SHP77 (cell line): ENCODE measurements at regions not wholly inside any gene's neighbourhood (a gene's known extent, or its start where the extent isn't known, plus 50 kb on each side); places are given as distances from the start of the nearest gene placed in this dataset.
"Not testable (repeated sequence)": the region's sequence is repeated elsewhere in the genome, so short reads cannot be mapped to it uniquely, and the experiment has no call there.

Source experiments
- DNase-seq, 2 experiments: peaks; one replicate each; lab custom pipeline; 2025; lab: John Stamatoyannopoulos, UW

DNA sequence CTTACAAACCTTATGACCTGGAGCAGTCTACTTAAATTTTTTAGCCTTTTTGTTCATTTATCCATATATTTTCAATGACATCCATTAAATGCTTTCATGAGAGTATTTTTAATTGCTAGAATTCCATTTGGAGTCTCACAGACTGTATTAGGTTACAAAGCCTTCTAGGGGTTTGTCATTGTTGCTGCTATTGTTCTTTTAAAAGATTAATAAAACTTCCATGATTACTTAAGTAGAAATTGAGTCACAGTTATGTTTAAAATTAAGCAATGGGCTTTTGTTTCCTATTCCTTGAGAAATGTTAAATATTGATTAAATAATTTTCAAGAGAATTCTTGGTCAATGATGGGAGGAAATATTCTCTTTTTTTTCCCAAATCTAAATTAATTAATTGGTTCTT lies 1408.4 kb upstream of the RAG2 start:
- DNase-seq = no peak

DNA sequence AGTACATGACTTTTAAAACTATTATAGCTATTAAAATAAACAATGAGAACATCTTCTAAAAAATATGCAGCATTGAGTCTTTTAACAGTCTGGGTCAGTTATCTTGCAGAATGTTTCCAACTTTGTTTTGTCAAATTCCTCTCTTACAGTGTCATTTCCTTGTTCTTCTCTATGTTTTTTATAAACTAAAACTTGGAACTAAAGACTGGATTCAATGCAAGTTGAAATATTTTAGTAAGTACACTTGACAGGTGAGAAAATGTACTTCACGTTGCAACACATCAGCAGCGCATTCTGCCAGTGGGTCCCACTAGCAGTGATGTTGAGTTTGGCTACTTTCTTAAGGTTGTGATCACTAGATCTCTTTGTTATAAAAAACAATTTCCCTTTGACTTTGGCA lies 1407.6 kb upstream of the RAG2 start:
- DNase-seq = no peak

DNA sequence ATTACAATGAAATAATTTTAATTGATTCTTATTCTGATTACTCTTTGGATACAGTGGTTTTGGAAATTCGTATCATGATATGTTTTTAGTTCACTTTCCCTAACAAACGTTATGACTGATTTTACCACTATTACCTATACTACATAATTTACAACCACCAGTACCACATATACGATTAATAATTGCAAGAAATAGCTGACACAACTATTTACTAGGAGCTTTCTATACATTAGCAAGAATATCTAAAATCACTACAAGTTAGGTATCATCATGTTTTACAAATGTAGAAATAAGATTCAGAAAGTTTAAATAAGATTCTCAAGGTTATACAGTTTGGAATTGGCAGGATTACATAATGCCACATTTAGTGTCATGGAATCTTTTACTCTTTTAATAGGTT lies 1401.1 kb upstream of the RAG2 start:
- DNase-seq = no peak

GRCh38 chr11:37995886-37996285 lies 1397.8 kb upstream of the RAG2 start:
- DNase-seq = no peak

GRCh38 chr11:37988031-37988430 lies 1390.0 kb upstream of the RAG2 start:
- no peak for DNase-seq

GRCh38 chr11:37984991-37985390 lies 1387.0 kb upstream of the RAG2 start:
- DNase-seq = no peak

GRCh38 chr11:37978647-37979046 lies 1380.6 kb upstream of the RAG2 start:
- no peak for DNase-seq

DNA sequence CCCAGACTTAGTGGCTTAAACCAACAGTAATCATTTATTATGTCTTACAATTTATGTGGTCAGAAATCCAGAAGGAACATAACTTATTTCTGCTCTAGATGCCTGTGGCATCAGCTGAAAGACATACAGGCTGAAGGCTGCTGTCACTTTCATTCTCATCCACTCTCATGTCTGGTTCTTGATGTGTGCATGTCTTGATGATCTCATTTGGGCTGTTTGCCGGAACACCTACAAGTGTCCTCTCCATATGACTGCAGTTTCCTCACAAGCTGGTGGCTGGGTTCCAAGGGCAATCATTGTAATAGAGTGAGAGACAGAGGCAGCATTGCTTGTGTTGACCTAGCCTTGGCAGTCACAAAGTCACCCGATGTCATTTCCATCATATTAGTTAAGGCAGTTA lies 1375.9 kb upstream of the RAG2 start:
- no peak for DNase-seq

- DNase-seq = no peak
Observed at GRCh38 chr11:37972691-37973090, 1374.7 kb upstream of the RAG2 start.

DNA sequence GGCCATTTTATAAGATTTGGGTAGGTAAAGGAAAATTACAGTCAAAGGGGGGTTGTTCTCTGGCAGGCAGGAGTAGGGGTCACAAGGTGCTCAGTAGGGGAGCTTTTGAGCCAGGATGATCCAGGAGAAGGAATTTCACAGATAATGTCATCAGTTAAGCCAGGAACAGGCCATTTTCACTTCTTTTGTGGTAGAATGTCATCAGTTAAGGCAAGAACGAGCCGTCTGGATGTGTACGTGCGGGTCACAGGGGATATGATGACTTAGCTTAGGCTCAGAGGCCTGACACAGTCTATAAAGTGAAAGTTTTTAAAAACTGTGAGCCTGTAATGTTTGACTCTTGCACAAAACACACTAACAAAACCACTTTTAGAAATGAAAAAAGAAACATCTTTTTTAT lies 1371.3 kb upstream of the RAG2 start:
- DNase-seq = not testable (repeated sequence)

DNA sequence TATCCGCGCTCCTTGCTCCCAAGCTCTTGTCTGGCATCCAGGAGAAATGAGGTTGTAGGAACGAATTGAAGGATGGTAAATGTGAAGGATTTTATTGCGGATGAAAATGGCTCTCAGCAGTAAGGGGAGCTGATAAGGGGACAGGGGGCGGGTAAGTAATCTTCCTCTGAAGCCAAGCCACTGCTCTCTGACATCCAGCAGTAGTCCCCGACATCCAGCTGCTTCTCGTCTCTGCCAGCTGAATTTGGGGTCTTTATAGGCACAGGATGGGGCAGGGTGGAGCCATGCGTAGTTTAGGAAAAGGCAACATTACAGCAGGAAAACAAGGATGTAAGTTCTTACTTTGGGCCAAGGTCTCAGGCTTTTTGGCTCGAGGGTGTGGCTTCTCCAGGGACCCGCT lies 1370.1 kb upstream of the RAG2 start:
- no peak for DNase-seq

DNA sequence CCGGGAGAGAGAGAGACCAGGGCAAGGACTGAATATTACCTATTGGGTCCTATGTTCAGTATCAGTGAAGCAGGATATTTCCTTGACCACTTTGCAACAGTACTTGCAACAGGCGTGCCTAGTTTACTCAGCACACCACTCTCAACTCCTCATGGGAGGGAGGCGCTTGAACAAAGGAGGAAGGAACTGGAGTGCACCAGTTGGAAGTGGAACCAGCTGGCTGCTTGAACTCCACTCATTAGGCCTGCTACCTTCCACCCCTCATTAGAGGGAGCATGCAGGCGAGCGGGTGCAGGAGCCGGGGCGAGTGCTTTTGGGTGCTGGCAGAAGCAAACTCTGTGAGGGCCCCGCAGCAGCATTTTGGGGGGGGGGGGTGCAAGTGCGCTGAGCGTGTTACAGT lies 1369.6 kb upstream of the RAG2 start:
- DNase-seq = peak in 1 of 2 experiments; percentile 7

- DNase-seq = no peak
Observed at GRCh38 chr11:37963440-37963839, 1365.4 kb upstream of the RAG2 start.

GRCh38 chr11:37957717-37958116 lies 1359.7 kb upstream of the RAG2 start:
- no peak for DNase-seq

DNA sequence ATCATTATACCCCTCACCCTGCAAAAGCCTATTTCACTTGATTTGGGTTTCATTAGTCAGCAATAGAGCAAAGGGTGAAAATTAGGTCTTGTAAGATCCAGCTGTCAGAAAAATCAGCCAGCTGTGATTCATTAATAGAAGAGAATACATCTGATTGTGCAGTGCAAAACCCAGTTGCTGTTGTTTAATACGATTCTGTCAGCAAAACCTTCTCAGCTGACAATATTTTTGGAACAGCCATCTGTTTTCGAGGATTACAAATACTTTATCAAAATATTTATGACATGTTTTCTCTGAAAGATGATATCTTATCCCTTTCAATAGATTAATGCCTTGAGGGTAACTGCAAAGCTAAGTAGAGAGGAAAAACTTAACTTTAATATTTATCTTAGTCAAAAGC lies 1354.0 kb upstream of the RAG2 start:
- no peak for DNase-seq

DNA sequence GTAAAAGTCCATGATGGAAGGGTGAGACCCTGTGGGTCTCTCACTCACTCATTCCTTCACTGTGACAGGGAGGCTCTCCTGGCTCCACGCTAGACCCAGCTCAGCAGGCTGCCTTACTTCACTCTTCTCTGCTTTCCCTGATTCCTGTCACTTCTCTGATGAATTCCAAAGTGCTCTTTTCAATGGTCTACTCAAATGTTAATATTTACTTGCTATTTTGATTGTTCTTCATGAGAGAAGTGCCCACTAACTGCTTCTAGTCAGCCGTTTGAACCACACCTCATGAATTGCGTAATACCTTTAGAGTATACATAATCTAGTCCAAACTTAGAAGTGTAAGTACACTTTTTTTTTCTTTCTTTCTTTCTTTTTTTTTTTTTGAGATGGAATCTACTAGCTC lies 1350.2 kb upstream of the RAG2 start:
- no peak for DNase-seq

DNA sequence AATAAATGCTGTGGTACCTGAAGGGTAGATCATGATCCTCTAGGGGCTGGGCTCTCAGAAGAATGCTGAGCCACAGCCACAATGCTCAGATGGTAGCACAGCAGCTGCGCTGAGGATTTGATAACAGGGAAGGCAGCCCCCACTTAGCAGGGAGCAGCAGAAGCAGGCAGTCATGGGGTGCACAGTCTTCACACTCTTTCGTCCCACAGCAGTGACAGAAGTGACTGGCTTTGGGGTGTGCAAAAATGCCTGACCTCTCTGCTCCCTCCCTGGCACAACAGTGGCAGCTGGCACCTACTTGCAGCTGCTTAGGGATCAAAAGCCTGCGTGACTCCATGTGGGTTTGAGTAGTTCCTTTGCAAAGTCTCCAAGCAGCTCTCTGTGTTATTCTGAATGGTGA lies 1349.8 kb upstream of the RAG2 start:
- DNase-seq = no peak

DNA sequence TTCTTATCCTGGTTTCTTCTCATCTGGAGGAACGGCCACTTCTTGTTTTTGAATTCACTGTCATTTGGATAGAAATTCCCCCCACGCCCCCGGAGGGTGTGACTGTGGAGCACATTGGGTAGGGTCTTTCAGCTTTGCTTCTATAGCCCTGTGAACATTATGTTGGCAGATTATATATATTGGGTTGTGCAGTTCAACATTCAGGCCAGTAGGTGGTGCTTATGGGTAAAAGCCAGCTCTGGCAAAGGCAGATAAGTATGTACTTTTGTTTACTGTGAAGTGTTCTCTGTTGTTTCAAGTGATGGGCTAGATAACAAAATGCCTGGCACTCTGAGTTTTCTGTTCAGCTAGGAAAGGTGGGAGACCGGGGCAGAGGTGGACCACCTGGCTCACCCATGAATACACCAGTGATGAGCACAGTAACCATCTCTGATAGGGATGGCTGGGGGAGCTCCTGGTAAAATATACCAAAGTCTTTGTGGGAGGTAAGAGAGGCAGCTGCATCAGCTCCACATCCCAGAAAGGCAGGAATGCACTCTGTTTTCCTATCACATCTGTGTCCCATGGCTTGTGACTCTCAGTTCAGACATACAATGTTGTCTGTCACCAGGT lies 1348.2 kb upstream of the RAG2 start:
- DNase-seq = peak; percentile 15 to 20

DNA sequence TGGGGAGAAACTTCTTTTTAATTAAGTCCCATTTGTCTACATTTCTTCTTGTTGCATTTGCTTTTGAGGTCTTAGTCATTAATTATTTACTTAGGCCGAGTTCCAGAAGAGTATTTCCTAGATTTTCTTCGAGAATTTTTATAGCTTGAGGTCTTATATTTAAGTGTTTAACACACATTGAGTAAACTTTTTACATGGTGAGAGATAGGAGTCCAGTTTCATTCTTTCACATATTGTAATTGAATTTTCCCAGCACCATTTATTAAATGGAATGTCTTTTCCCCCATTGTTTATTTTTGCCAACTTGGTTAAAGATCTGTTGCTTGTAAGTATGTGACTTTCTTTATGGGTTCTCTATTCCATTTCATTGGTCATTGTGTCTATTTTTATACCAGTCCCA lies 1344.0 kb upstream of the RAG2 start:
- no peak for DNase-seq

- DNase-seq = no peak
Observed at GRCh38 chr11:37929100-37929653, 1331.1 kb upstream of the RAG2 start.

- DNase-seq = no peak
Observed at GRCh38 chr11:37926772-37927171, 1328.7 kb upstream of the RAG2 start.

DNA sequence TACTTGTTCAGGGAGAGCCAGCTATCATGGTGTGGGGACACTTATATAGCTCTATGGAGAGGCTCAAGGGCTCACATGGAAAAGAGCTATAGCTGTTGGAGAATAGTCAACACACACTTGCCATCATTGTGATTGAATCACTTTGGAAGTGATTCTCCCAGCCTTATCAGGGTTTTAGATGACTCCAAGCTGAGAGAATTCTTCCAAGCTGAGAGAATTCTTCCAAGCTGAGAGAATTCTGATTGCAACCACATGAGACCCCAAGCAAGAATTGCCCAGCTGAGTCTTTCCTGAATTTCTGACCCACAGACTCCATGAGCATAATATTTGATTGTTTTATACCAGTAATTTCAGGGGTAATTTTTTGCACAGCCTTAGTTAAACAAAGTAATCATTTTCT lies 1318.3 kb upstream of the RAG2 start:
- DNase-seq = no peak

- DNase-seq = no peak
Observed at GRCh38 chr11:37914859-37915258, 1316.8 kb upstream of the RAG2 start.

GRCh38 chr11:37908219-37908548 lies 1310.1 kb upstream of the RAG2 start:
- no peak for DNase-seq
